ENCODE measurements at regions not wholly inside any gene's neighbourhood (a gene's known extent, or its start where the extent isn't known, plus 50 kb on each side); places are given as distances from the start of the nearest gene placed in this dataset.
"Not testable (repeated sequence)": the region's sequence is repeated elsewhere in the genome, so short reads cannot be mapped to it uniquely, and the experiment has no call there.

GRCh38 chr7:113179313-113179712 lies 61.0 kb upstream of the SMIM30 start:
- Histone ChIP-seq H3K9me3 (no peaks in the 10 kb centered on the region), H3K27me3 (no peaks in the 10 kb centered on the region), H3K4me1 (no peaks in the 10 kb centered on the region), H3K27ac (no peak overlapping the region), H3K4me3 (no peak overlapping the region), H3K36me3 (no peaks in the 10 kb centered on the region)
- TF ChIP-seq POLR2A (IDR thresholded peaks at IDR 0.05) (no peak), CTCF (IDR thresholded peaks at IDR 0.05) (no peak), POLR2AphosphoS5 (IDR thresholded peaks at IDR 0.05) (no peak), EP300 (IDR thresholded peaks at IDR 0.05; ENCODE audit: low read depth) (no peak)
- intact Hi-C loops (cut with DNase I; ENCODE audit: low total_unique reads) (no loop called here), in situ Hi-C loops (cut with MboI; ENCODE audit: low pct_ligation_motif_present in 1 of 4, low pct_unique_long_range_greater_than_20kb in 1 of 4, low sequenced_read_pairs in 3 of 4) (no loop called here)
- peak; percentile 8 for DNase-seq
- 53 to 70% methylated on average over 2 of the region's 2 CpGs for WGBS, 2 donors (ENCODE audit: low coverage in 1 of 2)

GRCh38 chr7:113176836-113177235 lies 58.5 kb upstream of the SMIM30 start:
- intact Hi-C loops (cut with DNase I; ENCODE audit: low total_unique reads) (no loop called here), in situ Hi-C loops (cut with MboI; ENCODE audit: low pct_ligation_motif_present in 1 of 4, low pct_unique_long_range_greater_than_20kb in 1 of 4, low sequenced_read_pairs in 3 of 4) (no loop called here)
- no peaks in the 10 kb centered on the region for H3K9me3 ChIP-seq
- H3K27ac ChIP-seq = no peak overlapping the region
- no peak for DNase-seq
- H3K36me3 ChIP-seq = no peaks in the 10 kb centered on the region
- TF ChIP-seq EP300 (IDR thresholded peaks at IDR 0.05; ENCODE audit: low read depth) = no peak
- TF ChIP-seq POLR2A (IDR thresholded peaks at IDR 0.05) = no peak
- TF ChIP-seq CTCF (IDR thresholded peaks at IDR 0.05) = no peak
- no peak for TF ChIP-seq POLR2AphosphoS5 (IDR thresholded peaks at IDR 0.05)
- no peak overlapping the region for H3K4me3 ChIP-seq
- H3K27me3 ChIP-seq = no peaks in the 10 kb centered on the region
- H3K4me1 ChIP-seq = no peaks in the 10 kb centered on the region
- whole genome bisulfite sequencing, 2 donors (ENCODE audit: low coverage in 1 of 2) = 81 to 82% methylated on average over 3 of the region's 3 CpGs

GRCh38 chr7:113176180-113176579 lies 57.8 kb upstream of the SMIM30 start:
- in situ Hi-C loops (cut with MboI; ENCODE audit: low pct_ligation_motif_present in 1 of 4, low pct_unique_long_range_greater_than_20kb in 1 of 4, low sequenced_read_pairs in 3 of 4); intact Hi-C loops (cut with DNase I; ENCODE audit: low total_unique reads); H3K4me1 ChIP-seq: not testable (repeated sequence)

GRCh38 chr7:113175525-113176104 lies 57.3 kb upstream of the SMIM30 start:
- intact Hi-C loops (cut with DNase I; ENCODE audit: low total_unique reads) = no loop called here
- Histone ChIP-seq H3K36me3 (no peaks in the 10 kb centered on the region), H3K27ac (no peak overlapping the region)

More at GRCh38 chr7:113176180-113176579, 57.8 kb upstream of the SMIM30 start:
- not testable (repeated sequence) for H3K27ac ChIP-seq, H3K4me3 ChIP-seq, H3K36me3 ChIP-seq, DNase-seq, H3K27me3 ChIP-seq, H3K9me3 ChIP-seq

More at GRCh38 chr7:113175525-113176104, 57.3 kb upstream of the SMIM30 start:
- TF ChIP-seq POLR2AphosphoS5 (IDR thresholded peaks at IDR 0.05) (no peak), POLR2A (IDR thresholded peaks at IDR 0.05) (no peak), CTCF (IDR thresholded peaks at IDR 0.05) (no peak), EP300 (IDR thresholded peaks at IDR 0.05; ENCODE audit: low read depth) (no peak)
- Histone ChIP-seq H3K4me3 (no peak overlapping the region), H3K4me1 (no peaks in the 10 kb centered on the region), H3K9me3 (no peaks in the 10 kb centered on the region), H3K27me3 (no peaks in the 10 kb centered on the region)
- no peak for DNase-seq
- WGBS, 2 donors (ENCODE audit: low coverage in 1 of 2) = 100% methylated on average over 1 of the region's 1 CpG; no CpG with 5 or more reads in 1 of the 2 donors
- in situ Hi-C loops (cut with MboI; ENCODE audit: low pct_ligation_motif_present in 1 of 4, low pct_unique_long_range_greater_than_20kb in 1 of 4, low sequenced_read_pairs in 3 of 4) = no loop called here

Measured in transverse colon (tissue), 4 donors.